K562 (cell line): ENCODE measurements at regions not wholly inside any gene's neighbourhood (a gene's known extent, or its start where the extent isn't known, plus 50 kb on each side); places are given as distances from the start of the nearest gene placed in this dataset.

Source experiments
- ATAC-seq: fragments of 200-7000 bp; cut with Tn5 transposase; 3 replicates; pipeline ENCODE4 v1.9.1; 2020; ENCODE audit warnings: moderate library complexity
- BruUV-seq: library from RNA; stranded (reverse); fragments of 400-500 nt; replicated peaks from 2 replicates; lab custom pipeline; 2021; lab: Mats Ljungman, UMichigan
- CTCF ChIA-PET: fragments of 300-600 bp; formaldehyde crosslinking; extraction: SDS; loops from one replicate; lab custom pipeline; 2021; ENCODE audit warnings: low intra/inter-chr PET ratio; lab: Yijun Ruan, JAX
- POLR2A ChIA-PET: fragments of 300-600, 350-650 bp; sonication (Branson Sonifier 250); formaldehyde crosslinking; extraction: SDS; loops from one replicate; lab custom pipeline; 2021; ENCODE audit warnings: antibody characterized with exemption, inconsistent platforms; lab: Yijun Ruan, JAX
- DNase-seq, 4 experiments: peaks; one replicate each; pipeline versions ENCODE4 v3.0.0 to v3.0.0-alpha.2; 2011 to 2018; ENCODE audit warnings: low spot score in 3 of 4, mixed read lengths in 3 of 4; ENCODE audit errors: extremely low read depth in 1 of 4
- FAIRE-seq: peaks from 2 replicates; lab custom pipeline; 2011; peaks lifted over from hg19 to GRCh38; lab: Jason Lieb, UNC
- H2AFZ ChIP-seq: 2 replicates; pipeline ENCODE4 v1.6.0; 2011; ENCODE audit warnings: low read depth, low read length, control low read depth, inconsistent platforms
- H3K27ac ChIP-seq: fragments of 200-600 bp; 3 replicates; pipeline ENCODE4 v1.8.0; 2011; ENCODE audit warnings: low read depth, mild to moderate bottlenecking, control low read depth, inconsistent platforms, low read length, moderate library complexity, mixed read lengths; ENCODE audit errors: extremely low read depth
- H3K27me3 ChIP-seq, 2 experiments: fragments of 300-600 bp in 1 of 2; 2 replicates in 1 of 2; 3 replicates in 1 of 2; pipeline versions ENCODE4 v1.6.0 to v1.8.0; 2011; ENCODE audit warnings: inconsistent platforms in 2 of 2, low read length in 2 of 2, mild to moderate bottlenecking in 1 of 2, mixed read lengths in 1 of 2, moderate library complexity in 1 of 2; ENCODE audit not compliant: control insufficient read depth in 2 of 2, insufficient read depth in 2 of 2
- H3K36me3 ChIP-seq: fragments of 300-600 bp; 3 replicates; pipeline ENCODE4 v1.8.0; 2011; ENCODE audit warnings: mild to moderate bottlenecking, low read length, inconsistent platforms; ENCODE audit not compliant: control insufficient read depth, insufficient read depth
- H3K4me1 ChIP-seq, 2 experiments: fragments of 200-600 bp in 1 of 2; replicated peaks in 1 of 2; 2 replicates in 1 of 2; 3 replicates in 1 of 2; pipeline versions ENCODE4 v1.5.1 to v1.8.0; 2011; ENCODE audit warnings: inconsistent platforms in 2 of 2, low read length in 2 of 2, mild to moderate bottlenecking in 1 of 2, mixed read lengths in 1 of 2, moderate library complexity in 1 of 2; ENCODE audit not compliant: control insufficient read depth in 2 of 2, insufficient read depth in 2 of 2
- H3K4me2 ChIP-seq: 2 replicates; pipeline ENCODE4 v1.6.1; 2011; ENCODE audit warnings: low read length, control low read depth, inconsistent platforms, mixed read lengths; ENCODE audit not compliant: insufficient read depth
- H3K4me3 ChIP-seq: fragments of 200-600 bp; sonication (generic), shearing (Covaris generic); 2 replicates; pipeline ENCODE4 v1.5.1; 2016; ENCODE audit warnings: control low read depth, inconsistent platforms
- H3K79me2 ChIP-seq: fragments of 200-600 bp; 3 replicates; pipeline ENCODE4 v1.8.0; 2011; ENCODE audit warnings: low read length, inconsistent platforms; ENCODE audit not compliant: control insufficient read depth, insufficient read depth
- H3K9ac ChIP-seq, 2 experiments: 2 replicates each; pipeline versions ENCODE4 v1.6.0 to v1.6.1; 2011; ENCODE audit warnings: low read depth in 2 of 2, low read length in 2 of 2, control low read depth in 1 of 2, inconsistent platforms in 1 of 2, mild to moderate bottlenecking in 1 of 2, mixed read lengths in 1 of 2; ENCODE audit not compliant: insufficient read depth in 1 of 2
- H3K9me1 ChIP-seq: one replicate; pipeline ENCODE4 v1.6.0; 2011; ENCODE audit warnings: inconsistent platforms, mild to moderate bottlenecking, low read length, moderate library complexity; ENCODE audit not compliant: control insufficient read depth, insufficient read depth
- H3K9me3 ChIP-seq: replicated peaks from 2 replicates; pipeline ENCODE4 v1.5.1; 2011; ENCODE audit warnings: low read depth, low read length, inconsistent platforms; ENCODE audit not compliant: control insufficient read depth, insufficient read depth
- H4K20me1 ChIP-seq: replicated peaks from 2 replicates; pipeline ENCODE4 v1.6.1; 2011; ENCODE audit warnings: low read length, inconsistent platforms, mixed read lengths; ENCODE audit not compliant: control insufficient read depth, insufficient read depth
- CBFB ChIP-seq: sonication (generic); formaldehyde crosslinking; IDR thresholded peaks from 2 replicates; pipeline ENCODE4 v1.4.0; 2020; ENCODE audit warnings: mild to moderate bottlenecking, missing genetic modification reagents
- CBX2 ChIP-seq: fragments of 200-600 bp; sonication (generic); IDR thresholded peaks from one replicate; pipeline ENCODE4 v1.6.1; 2012; ENCODE audit warnings: mild to moderate bottlenecking, low read length, inconsistent platforms; ENCODE audit not compliant: insufficient read depth, poor library complexity, severe bottlenecking
- HNRNPUL1 ChIP-seq: fragments of 200-400 bp; formaldehyde crosslinking; IDR thresholded peaks from 2 replicates; pipeline ENCODE4 v1.6.1; 2017; ENCODE audit warnings: low read length
- MBD2 ChIP-seq: sonication (generic); IDR thresholded peaks from 2 replicates; pipeline ENCODE4 v1.6.1; 2016; ENCODE audit warnings: low read depth, borderline replicate concordance
- SMARCB1 ChIP-seq: IDR thresholded peaks from 2 replicates; pipeline ENCODE4 v1.6.1; 2011; ENCODE audit warnings: improper control_type of control experiment, low read depth; ENCODE audit not compliant: insufficient read length
- WGBS: fragments of 100-300 bp; shearing (Covaris generic); methylation state at CpG from one replicate; pipeline ENCODE4 v1.1.6; 2016; ENCODE audit warnings: low coverage, mixed read lengths; ENCODE audit not compliant: insufficient coverage; ENCODE audit errors: missing lambda C conversion rate; 5-methylcytosine and 5-hydroxymethylcytosine counted together
- in situ Hi-C: fragments of 300-500 bp; cut with MboI; formaldehyde crosslinking; loops from 4 replicates; pipeline ENCODE4 v1.15.0; 2018; ENCODE audit warnings: inconsistent platforms, mixed read lengths
- intact Hi-C: fragments of 100-400 bp; cut with micrococcal nuclease; formaldehyde crosslinking; loops from 2 replicates; pipeline ENCODE4 v1.14.2; 2022
- TF ChIP-seq, protein P1 (sequence below): fragments of 250-450 bp; sonication (Bioruptor Pico); IDR thresholded peaks from 2 replicates; pipeline ENCODE4 v1.8.0; 2021; ENCODE audit warnings: mild to moderate bottlenecking, moderate library complexity

DNA sequence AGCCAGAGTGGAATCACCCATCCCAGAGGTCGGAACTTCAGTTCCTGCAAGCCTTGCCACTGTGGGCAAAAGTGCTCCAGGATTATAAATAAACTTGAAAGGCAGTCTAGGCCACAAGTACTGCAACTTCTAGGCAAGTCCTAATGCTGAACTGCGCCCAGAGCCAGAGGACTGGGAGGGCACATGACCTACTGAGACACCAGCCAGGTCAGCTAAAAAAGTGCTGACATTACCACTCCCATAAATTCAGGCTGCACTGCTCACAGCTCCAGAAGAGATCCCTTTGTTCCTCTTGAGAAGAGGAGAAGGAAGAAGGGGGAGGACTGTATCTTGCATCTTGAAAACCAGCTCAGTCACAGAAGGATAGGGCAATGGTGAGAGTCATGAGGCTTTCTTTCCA, 1084.1 kb upstream of the PHF14 start:
- no TSS peak for BruUV-seq
- no peaks in the 10 kb centered on the region for H3K9me3 ChIP-seq
- H3K27ac ChIP-seq = no peak overlapping the region
- H3K27me3 ChIP-seq = no peaks in the 10 kb centered on the region
- 17% methylated on average over 2 of the region's 2 CpGs for WGBS
- no peaks in the 10 kb centered on the region for H3K4me1 ChIP-seq
- H3K9ac ChIP-seq = no peak overlapping the region
- no peaks in the 10 kb centered on the region for H3K36me3 ChIP-seq
- peak in 1 of 4 experiments; percentile 1 for DNase-seq
- H3K4me3 ChIP-seq = no peak overlapping the region
- H2AFZ ChIP-seq = no peak overlapping the region
- ATAC-seq = no peak
- intact Hi-C loops (no loop called here), in situ Hi-C loops (no loop called here)
- H3K4me2 ChIP-seq = no peak overlapping the region
- H3K9me1 ChIP-seq = no peaks in the 10 kb centered on the region
- no peak for FAIRE-seq
- ChIA-PET CTCF (no interaction called here), POLR2A (no interaction called here)
- H4K20me1 ChIP-seq = no peaks in the 10 kb centered on the region
- H3K79me2 ChIP-seq = no peaks in the 10 kb centered on the region
- TF ChIP-seq CBFB (CRISPR knock-in tag) (no peak), HNRNPUL1 (no peak), CBX2 (no peak), MBD2 (no peak), SMARCB1 (no peak)
- TF ChIP-seq, protein P1, sequence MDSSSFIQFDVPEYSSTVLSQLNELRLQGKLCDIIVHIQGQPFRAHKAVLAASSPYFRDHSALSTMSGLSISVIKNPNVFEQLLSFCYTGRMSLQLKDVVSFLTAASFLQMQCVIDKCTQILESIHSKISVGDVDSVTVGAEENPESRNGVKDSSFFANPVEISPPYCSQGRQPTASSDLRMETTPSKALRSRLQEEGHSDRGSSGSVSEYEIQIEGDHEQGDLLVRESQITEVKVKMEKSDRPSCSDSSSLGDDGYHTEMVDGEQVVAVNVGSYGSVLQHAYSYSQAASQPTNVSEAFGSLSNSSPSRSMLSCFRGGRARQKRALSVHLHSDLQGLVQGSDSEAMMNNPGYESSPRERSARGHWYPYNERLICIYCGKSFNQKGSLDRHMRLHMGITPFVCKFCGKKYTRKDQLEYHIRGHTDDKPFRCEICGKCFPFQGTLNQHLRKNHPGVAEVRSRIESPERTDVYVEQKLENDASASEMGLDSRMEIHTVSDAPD (CRISPR knock-in tag) = no peak
